ENCODE measurements at regions not wholly inside any gene's neighbourhood (a gene's known extent, or its start where the extent isn't known, plus 50 kb on each side); places are given as distances from the start of the nearest gene placed in this dataset.

- H3K4me3 ChIP-seq = no peak overlapping the region
- TF ChIP-seq CTCF (IDR thresholded peaks at IDR 0.05) = no peak
- H3K27ac ChIP-seq = no peak overlapping the region
These were observed 205.1 kb upstream of the BMPER start for GRCh38 chr7:33700001-33700899.

GRCh38 chr7:33701189-33701740, 204.1 kb upstream of the BMPER start:
- DNase-seq (ENCODE audit: low spot score) = no peak
- H3K4me3 ChIP-seq = no peak overlapping the region
- H3K27ac ChIP-seq = no peak overlapping the region
- no peak for TF ChIP-seq CTCF (IDR thresholded peaks at IDR 0.05)

More at GRCh38 chr7:33700001-33700899, 205.1 kb upstream of the BMPER start:
- no peak for DNase-seq (ENCODE audit: low spot score)

- no peak for DNase-seq (ENCODE audit: low spot score)
- Histone ChIP-seq H3K27ac (no peak overlapping the region), H3K4me3 (no peak overlapping the region)
- TF ChIP-seq CTCF (IDR thresholded peaks at IDR 0.05) = no peak
These were observed 203.4 kb upstream of the BMPER start for GRCh38 chr7:33701927-33702326.

- TF ChIP-seq CTCF (IDR thresholded peaks at IDR 0.05) = no peak
- Histone ChIP-seq H3K4me3 (no peak overlapping the region), H3K27ac (no peak overlapping the region)
- no peak for DNase-seq (ENCODE audit: low spot score)
These were observed 202.8 kb upstream of the BMPER start for GRCh38 chr7:33702514-33703054.

- no peak for DNase-seq (ENCODE audit: low spot score)
- H3K27ac ChIP-seq = no peak overlapping the region
- H3K4me3 ChIP-seq = no peak overlapping the region
- TF ChIP-seq CTCF (IDR thresholded peaks at IDR 0.05) = no peak
These were observed 200.0 kb upstream of the BMPER start for GRCh38 chr7:33705333-33705833.

GRCh38 chr7:33706186-33706585, 199.2 kb upstream of the BMPER start:
- no peak overlapping the region for H3K27ac ChIP-seq
- TF ChIP-seq CTCF (IDR thresholded peaks at IDR 0.05) = no peak
- no peak for DNase-seq (ENCODE audit: low spot score)
- H3K4me3 ChIP-seq = no peak overlapping the region
